Uterus (tissue), 3 donors: ENCODE measurements at regions not wholly inside any gene's neighbourhood (a gene's known extent, or its start where the extent isn't known, plus 50 kb on each side); places are given as distances from the start of the nearest gene placed in this dataset. TPM values are rescaled to one million over a fixed set of nuclear protein-coding genes. Genes with fewer than 3 reads are reported as not detected.
"Not testable (repeated sequence)": the region's sequence is repeated elsewhere in the genome, so short reads cannot be mapped to it uniquely, and the experiment has no call there.

Experiments used
- DNase-seq, 2 donors: peaks; one replicate each; pipeline ENCODE4 v3.0.0-alpha.2; 2019 to 2020
- H3K27ac ChIP-seq, 2 donors: fragments of 200-600 bp; sonication (generic); 1 replicate in 1 of 2; 2 replicates in 1 of 2; pipeline ENCODE4 v1.5.1; 2016 to 2018
- H3K27me3 ChIP-seq, 2 donors: fragments of 200-600 bp; sonication (generic); one replicate each; pipeline ENCODE4 v1.5.1; 2018 to 2019; ENCODE audit warnings: control low read depth in 1 of 2
- H3K36me3 ChIP-seq, 2 donors: fragments of 200-600 bp; sonication (generic); one replicate each; pipeline ENCODE4 v1.5.1; 2019; ENCODE audit warnings: control low read depth in 1 of 2
- H3K4me1 ChIP-seq, 2 donors: fragments of 200-600 bp; sonication (generic); one replicate each; pipeline ENCODE4 v1.5.1; 2018 to 2019; ENCODE audit warnings: control low read depth in 1 of 2
- H3K4me3 ChIP-seq, 2 donors: fragments of 200-600 bp; sonication (generic); 1 replicate in 1 of 2; 2 replicates in 1 of 2; pipeline ENCODE4 v1.5.1; 2018 to 2019; ENCODE audit warnings: mild to moderate bottlenecking in 1 of 2
- H3K9me3 ChIP-seq, 2 donors: fragments of 200-600 bp; sonication (generic); one replicate each; pipeline ENCODE4 v1.5.1; 2019; ENCODE audit warnings: control low read depth in 1 of 2
- intact Hi-C: fragments of 100-400 bp; cut with DNase I; formaldehyde crosslinking; loops from one replicate; pipeline ENCODE4 v1.15.1; 2023; ENCODE audit warnings: low total_unique reads
- microRNA-seq: library from miRNA; unstranded; fragments of <30 nt; microRNA quantifications from one replicate; pipeline ENCODE4, GENCODE V29; 2016; ENCODE audit warnings: borderline microRNAs expressed, borderline replicate concordance
- small RNA-seq: library from RNA; depleted of rRNA; stranded (forward); fragments of <200 nt; gene quantifications from one replicate; pipeline ENCODE3, GENCODE V24; 2016
- donor health status: DM: yes; HTN: yes; CAD: no.

GRCh38 chr16:21542075-21542474 is 57.3 kb upstream of the METTL9 start:
- H3K4me1 ChIP-seq, H3K4me3 ChIP-seq, intact Hi-C loops, H3K27me3 ChIP-seq, DNase-seq, H3K9me3 ChIP-seq, H3K36me3 ChIP-seq, H3K27ac ChIP-seq: not testable (repeated sequence)

- intact Hi-C loops, H3K27ac ChIP-seq, H3K4me3 ChIP-seq, H3K9me3 ChIP-seq, DNase-seq, H3K36me3 ChIP-seq, H3K27me3 ChIP-seq, H3K4me1 ChIP-seq: not testable (repeated sequence)
Measured at GRCh38 chr16:21542491-21543124, 56.8 kb upstream of the METTL9 start.

- intact Hi-C loops, H3K36me3 ChIP-seq, H3K27me3 ChIP-seq, H3K4me1 ChIP-seq, H3K4me3 ChIP-seq, H3K9me3 ChIP-seq, H3K27ac ChIP-seq, DNase-seq: not testable (repeated sequence)
Measured at GRCh38 chr16:21543151-21543836, 56.1 kb upstream of the METTL9 start.

GRCh38 chr16:21545664-21546326 is 53.6 kb upstream of the METTL9 start:
- DNase-seq, H3K9me3 ChIP-seq, H3K36me3 ChIP-seq, intact Hi-C loops, H3K27ac ChIP-seq, H3K27me3 ChIP-seq, H3K4me1 ChIP-seq, H3K4me3 ChIP-seq: not testable (repeated sequence)

- H3K9me3 ChIP-seq, H3K4me3 ChIP-seq, DNase-seq, H3K27ac ChIP-seq, H3K4me1 ChIP-seq, H3K36me3 ChIP-seq, H3K27me3 ChIP-seq, intact Hi-C loops: not testable (repeated sequence)
Measured at GRCh38 chr16:21549396-21549795, 50.0 kb upstream of the METTL9 start.

Small RNA genes lying in the stretch of these regions (microRNA-seq; reads per million reads assigned to microRNA genes)
- not detected for gene MIR3680-1

Small RNA genes lying in the stretch of these regions (small RNA-seq; reads per million reads assigned to genes)
- gene MIR3680-1: not detected
